RWPE2 (cell line): ENCODE measurements at regions not wholly inside any gene's neighbourhood (a gene's known extent, or its start where the extent isn't known, plus 50 kb on each side); places are given as distances from the start of the nearest gene placed in this dataset.

Experiments
- ATAC-seq: fragments of 200-7000 bp; cut with Tn5 transposase; 3 replicates; pipeline ENCODE4 v1.9.1; 2021; ENCODE audit warnings: low read depth
- DNase-seq: peaks from one replicate; pipeline ENCODE4 v3.0.0-alpha.2; 2020; ENCODE audit warnings: low spot score
- H3K27ac ChIP-seq: fragments of 450-650 bp; 2 replicates; pipeline ENCODE4 v1.5.1; 2017; ENCODE audit warnings: mild to moderate bottlenecking; ENCODE audit not compliant: poor library complexity, severe bottlenecking
- H3K27me3 ChIP-seq: fragments of 250-450 bp; sonication (Bioruptor Pico); 2 replicates; pipeline ENCODE4 v1.5.1; 2021; ENCODE audit warnings: mild to moderate bottlenecking, moderate library complexity; ENCODE audit not compliant: insufficient read depth, poor library complexity, severe bottlenecking
- H3K36me3 ChIP-seq: fragments of 250-450 bp; sonication (Bioruptor Pico); 2 replicates; pipeline ENCODE4 v1.5.1; 2020; ENCODE audit warnings: low read depth, mild to moderate bottlenecking, moderate library complexity
- H3K4me1 ChIP-seq: fragments of 250-450 bp; sonication (Bioruptor Pico); 2 replicates; pipeline ENCODE4 v1.5.1; 2021; ENCODE audit warnings: mild to moderate bottlenecking, moderate library complexity; ENCODE audit not compliant: insufficient read depth, poor library complexity, severe bottlenecking
- H3K4me3 ChIP-seq: fragments of 250-450 bp; sonication (Bioruptor Pico); 2 replicates; pipeline ENCODE4 v1.5.1; 2021; ENCODE audit warnings: mild to moderate bottlenecking, moderate library complexity; ENCODE audit not compliant: severe bottlenecking
- H3K9me3 ChIP-seq: fragments of 250-450 bp; sonication (Bioruptor Pico); 2 replicates; pipeline ENCODE4 v1.5.1; 2021; ENCODE audit warnings: mild to moderate bottlenecking, moderate library complexity; ENCODE audit not compliant: severe bottlenecking
- TF ChIP-seq, protein P1 (sequence below): fragments of 450-650 bp; IDR thresholded peaks from one replicate; pipeline ENCODE4 v1.5.1; 2017; ENCODE audit warnings: mild to moderate bottlenecking, moderate library complexity; ENCODE audit not compliant: poor library complexity, severe bottlenecking

- H3K36me3 ChIP-seq = no peaks in the 10 kb centered on the region
- H3K4me1 ChIP-seq = no peaks in the 10 kb centered on the region
- ATAC-seq (no peak), DNase-seq (no peak)
- no peaks in the 10 kb centered on the region for H3K9me3 ChIP-seq
- TF ChIP-seq, protein P1, sequence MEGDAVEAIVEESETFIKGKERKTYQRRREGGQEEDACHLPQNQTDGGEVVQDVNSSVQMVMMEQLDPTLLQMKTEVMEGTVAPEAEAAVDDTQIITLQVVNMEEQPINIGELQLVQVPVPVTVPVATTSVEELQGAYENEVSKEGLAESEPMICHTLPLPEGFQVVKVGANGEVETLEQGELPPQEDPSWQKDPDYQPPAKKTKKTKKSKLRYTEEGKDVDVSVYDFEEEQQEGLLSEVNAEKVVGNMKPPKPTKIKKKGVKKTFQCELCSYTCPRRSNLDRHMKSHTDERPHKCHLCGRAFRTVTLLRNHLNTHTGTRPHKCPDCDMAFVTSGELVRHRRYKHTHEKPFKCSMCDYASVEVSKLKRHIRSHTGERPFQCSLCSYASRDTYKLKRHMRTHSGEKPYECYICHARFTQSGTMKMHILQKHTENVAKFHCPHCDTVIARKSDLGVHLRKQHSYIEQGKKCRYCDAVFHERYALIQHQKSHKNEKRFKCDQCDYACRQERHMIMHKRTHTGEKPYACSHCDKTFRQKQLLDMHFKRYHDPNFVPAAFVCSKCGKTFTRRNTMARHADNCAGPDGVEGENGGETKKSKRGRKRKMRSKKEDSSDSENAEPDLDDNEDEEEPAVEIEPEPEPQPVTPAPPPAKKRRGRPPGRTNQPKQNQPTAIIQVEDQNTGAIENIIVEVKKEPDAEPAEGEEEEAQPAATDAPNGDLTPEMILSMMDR = no peak
- H3K27ac ChIP-seq = no peak overlapping the region
- no peak overlapping the region for H3K4me3 ChIP-seq
- H3K27me3 ChIP-seq = no peaks in the 10 kb centered on the region
These were observed 172.6 kb downstream of the SATB1 start for GRCh38 chr3:18252578-18252977.

DNA sequence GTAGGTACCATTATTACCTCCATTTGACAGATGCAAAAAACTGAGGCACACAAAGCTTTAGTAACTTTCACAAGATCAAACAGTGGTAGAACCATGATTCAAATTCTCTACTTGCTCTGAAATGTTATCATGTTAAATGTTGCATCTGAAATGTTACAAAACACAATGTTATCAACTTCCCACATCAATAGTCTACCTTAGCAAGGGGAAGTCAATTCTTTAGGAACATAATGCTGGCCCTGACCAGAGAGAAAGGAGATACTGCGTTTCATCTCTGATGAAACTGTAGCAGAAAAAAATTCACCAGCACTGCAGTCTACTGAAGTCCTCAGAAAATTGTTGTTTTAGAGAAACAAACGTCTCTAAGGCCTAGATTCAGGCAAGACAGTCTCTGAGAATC lies 174.1 kb downstream of the SATB1 start:
- no peaks in the 10 kb centered on the region for H3K27me3 ChIP-seq
- TF ChIP-seq, protein P1 = no peak
- ATAC-seq (no peak), DNase-seq (no peak)
- no peaks in the 10 kb centered on the region for H3K36me3 ChIP-seq
- no peak overlapping the region for H3K27ac ChIP-seq
- no peak overlapping the region for H3K4me3 ChIP-seq
- H3K4me1 ChIP-seq = no peaks in the 10 kb centered on the region
- no peaks in the 10 kb centered on the region for H3K9me3 ChIP-seq

GRCh38 chr3:18249126-18249525 lies 176.0 kb downstream of the SATB1 start:
- H3K9me3 ChIP-seq = no peaks in the 10 kb centered on the region
- H3K27me3 ChIP-seq = no peaks in the 10 kb centered on the region
- TF ChIP-seq, protein P1 = no peak
- no peaks in the 10 kb centered on the region for H3K4me1 ChIP-seq
- no peak overlapping the region for H3K27ac ChIP-seq
- H3K36me3 ChIP-seq = no peaks in the 10 kb centered on the region
- ATAC-seq = no peak
- no peak for DNase-seq
- H3K4me3 ChIP-seq = no peak overlapping the region

DNA sequence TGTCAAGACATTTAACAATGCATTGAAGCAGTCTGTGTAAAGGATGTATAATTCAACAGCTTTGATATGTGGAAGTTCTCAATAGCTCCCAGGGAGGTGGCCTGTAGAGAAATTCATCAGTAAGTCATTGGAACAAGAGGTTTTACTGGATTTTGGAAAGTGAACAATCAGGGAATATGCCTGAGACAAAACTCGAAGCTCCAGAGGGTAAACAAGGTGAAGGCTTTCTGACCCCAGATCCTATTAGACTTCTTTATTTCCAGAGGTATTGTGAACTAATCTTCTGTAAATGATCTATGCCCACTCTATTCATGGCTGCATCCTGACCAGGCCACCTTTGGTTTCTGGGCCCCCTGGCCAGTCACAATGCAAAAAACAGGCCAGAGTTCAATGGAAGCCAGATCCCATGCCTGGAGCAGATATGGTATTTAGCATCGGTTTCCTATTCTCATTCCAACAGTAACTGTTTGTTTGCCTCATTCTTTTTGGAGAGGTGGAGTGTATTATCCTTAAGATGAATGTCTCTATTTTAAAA lies 177.3 kb downstream of the SATB1 start:
- Histone ChIP-seq H3K27me3 (no peaks in the 10 kb centered on the region), H3K9me3 (no peaks in the 10 kb centered on the region), H3K4me3 (no peak overlapping the region), H3K27ac (no peak overlapping the region), H3K4me1 (no peaks in the 10 kb centered on the region), H3K36me3 (no peaks in the 10 kb centered on the region)
- DNase-seq = no peak
- no peak for ATAC-seq
- TF ChIP-seq, protein P1 = no peak

- ATAC-seq = no peak
- TF ChIP-seq, protein P1 = no peak
- DNase-seq = no peak
- peaks cover under 1% of the 10 kb centered on the region for H3K4me1 ChIP-seq
- H3K36me3 ChIP-seq = no peaks in the 10 kb centered on the region
- no peaks in the 10 kb centered on the region for H3K27me3 ChIP-seq
- no peak overlapping the region for H3K27ac ChIP-seq
- no peaks in the 10 kb centered on the region for H3K9me3 ChIP-seq
- no peak overlapping the region for H3K4me3 ChIP-seq
These were observed 177.9 kb downstream of the SATB1 start for GRCh38 chr3:18247139-18247695.
